COLO829 (cell line): ENCODE measurements at regions not wholly inside any gene's neighbourhood (a gene's known extent, or its start where the extent isn't known, plus 50 kb on each side); places are given as distances from the start of the nearest gene placed in this dataset.
"Not testable (repeated sequence)": the region's sequence is repeated elsewhere in the genome, so short reads cannot be mapped to it uniquely, and the experiment has no call there.

ENCODE experiments used
- DNase-seq: peaks from one replicate; pipeline ENCODE4 v3.0.0; 2012; ENCODE audit warnings: low spot score

DNA sequence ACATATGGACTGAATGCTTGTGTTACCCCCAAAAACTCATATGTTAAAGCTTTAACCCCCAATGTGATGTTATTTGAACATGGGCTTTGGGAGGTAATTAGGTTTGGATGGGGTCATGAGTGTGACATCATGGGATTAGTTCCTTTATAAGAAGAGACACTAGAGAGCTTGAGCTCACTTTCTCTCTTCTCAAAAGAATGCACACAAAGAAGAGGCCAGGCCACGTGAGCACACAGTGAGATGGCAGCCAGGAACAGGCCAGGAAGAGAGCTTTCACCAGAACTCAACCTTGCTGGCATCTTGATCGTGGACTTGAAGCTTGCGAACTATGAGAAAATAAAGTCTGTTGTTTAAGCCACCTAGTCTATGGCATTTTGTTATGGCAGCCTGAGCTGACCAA is 360.6 kb downstream of the NR2F1-AS1 start:
- DNase-seq, result no peak

DNA sequence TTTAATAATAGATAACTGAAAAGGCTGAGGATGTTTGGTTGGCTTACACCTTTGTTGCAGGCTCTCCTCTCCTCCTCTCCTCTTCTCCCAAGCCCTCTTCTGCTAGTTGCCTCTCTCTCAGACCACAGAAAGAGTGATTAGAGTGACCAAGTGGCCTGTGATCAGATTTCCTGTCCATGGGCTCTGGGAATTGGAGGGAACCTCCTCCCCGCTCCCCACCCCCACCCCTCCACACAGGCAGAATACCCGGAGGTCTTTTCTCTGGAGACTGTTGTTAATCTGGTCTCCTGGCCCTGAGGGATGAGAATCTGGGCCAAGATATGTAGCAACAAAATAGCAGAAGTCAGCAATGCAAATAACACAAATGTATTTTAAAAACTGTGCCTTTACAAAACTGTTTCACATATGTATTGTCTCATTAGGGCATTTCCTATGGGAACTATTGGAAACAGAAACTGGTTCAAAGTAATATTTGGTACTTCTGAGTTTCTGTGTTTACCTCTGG is 361.3 kb downstream of the NR2F1-AS1 start:
- DNase-seq, result no peak

DNA sequence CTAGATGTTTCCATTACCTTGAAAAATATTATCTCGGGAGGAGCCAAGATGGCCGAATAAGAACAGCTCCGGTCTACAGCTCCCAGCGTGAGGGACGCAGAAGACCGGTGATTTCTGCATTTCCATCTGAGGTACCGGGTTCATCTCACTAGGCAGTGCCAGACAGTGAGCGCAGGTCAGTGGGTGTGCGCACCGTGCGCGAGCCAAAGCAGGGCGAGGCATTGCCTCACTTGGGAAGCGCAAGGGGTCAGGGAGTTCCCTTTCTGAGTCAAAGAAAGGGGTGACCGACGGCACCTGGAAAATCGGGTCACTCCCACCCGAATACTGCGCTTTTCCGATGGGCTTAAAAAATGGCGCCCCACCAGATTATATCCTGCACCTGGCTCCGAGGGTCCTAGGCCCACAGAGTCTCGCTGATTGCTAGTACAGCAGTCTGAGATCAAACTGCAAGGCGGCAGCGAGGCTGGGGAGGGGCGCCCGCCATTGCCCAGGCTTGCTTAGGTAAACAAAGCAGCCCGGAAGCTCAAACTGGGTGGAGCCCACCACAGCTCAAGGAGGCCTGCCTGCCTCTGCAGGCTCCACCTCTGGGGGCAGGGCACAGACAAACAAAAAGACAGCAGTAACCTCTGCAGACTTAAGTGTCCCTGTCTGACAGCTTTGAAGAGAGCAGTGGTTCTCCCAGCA is 367.8 kb downstream of the NR2F1-AS1 start:
- not testable (repeated sequence) for DNase-seq

GRCh38 chr5:93209476-93209875 is 371.5 kb downstream of the NR2F1-AS1 start:
- no peak for DNase-seq

DNA sequence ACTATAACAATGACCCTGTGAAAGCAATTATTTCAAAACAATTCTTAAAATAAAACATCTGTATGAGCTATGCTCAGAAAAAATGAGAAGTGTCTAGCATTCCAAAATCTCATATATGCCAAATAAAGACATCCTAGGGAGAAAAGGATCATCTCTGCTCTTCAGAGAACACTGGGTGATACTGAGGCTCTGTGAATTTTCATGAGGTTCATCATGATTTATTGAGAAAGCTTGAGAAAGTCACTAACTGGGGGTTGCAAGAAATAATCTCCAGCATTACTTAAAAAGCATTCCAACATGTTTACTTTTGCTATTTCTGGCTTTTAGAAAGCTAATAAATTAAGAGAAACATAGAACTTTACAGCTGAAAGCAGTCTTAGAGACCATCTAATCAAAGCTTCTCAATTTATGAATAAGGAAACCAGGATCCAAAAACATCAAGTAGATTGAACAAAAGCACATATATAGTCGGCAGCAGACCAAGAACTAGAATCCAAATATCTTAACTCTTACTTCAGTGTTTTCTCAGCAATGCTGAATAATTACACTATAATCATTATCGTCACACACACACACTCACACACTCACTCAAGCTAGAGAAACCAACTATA is 372.8 kb downstream of the NR2F1-AS1 start:
- no peak for DNase-seq

- no peak for DNase-seq
Measured at GRCh38 chr5:93206203-93206602, 374.8 kb downstream of the NR2F1-AS1 start.

- no peak for DNase-seq
Measured at GRCh38 chr5:93201061-93201460, 380.0 kb downstream of the NR2F1-AS1 start.

DNA sequence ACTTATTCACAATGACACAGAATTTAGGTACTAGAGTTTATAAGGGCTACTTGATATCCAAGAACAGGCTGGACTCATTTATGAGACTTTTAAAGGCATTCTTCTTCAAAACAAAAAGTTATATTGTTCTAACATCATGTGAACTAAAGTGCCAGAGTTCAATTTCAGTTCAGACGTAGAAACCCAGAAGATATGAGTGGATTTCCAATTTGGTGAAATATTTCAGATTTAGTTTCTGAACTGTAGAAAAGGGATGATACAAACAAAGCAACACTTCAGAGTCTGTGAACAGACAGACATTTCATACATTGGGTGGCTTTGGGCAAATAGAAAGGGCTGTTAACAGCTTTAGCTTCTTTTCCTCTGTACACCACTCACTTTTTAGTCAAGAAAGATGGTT is 384.0 kb downstream of the NR2F1-AS1 start:
- DNase-seq, result no peak

GRCh38 chr5:93193431-93194347 is 387.3 kb downstream of the NR2F1-AS1 start:
- no peak for DNase-seq

DNA sequence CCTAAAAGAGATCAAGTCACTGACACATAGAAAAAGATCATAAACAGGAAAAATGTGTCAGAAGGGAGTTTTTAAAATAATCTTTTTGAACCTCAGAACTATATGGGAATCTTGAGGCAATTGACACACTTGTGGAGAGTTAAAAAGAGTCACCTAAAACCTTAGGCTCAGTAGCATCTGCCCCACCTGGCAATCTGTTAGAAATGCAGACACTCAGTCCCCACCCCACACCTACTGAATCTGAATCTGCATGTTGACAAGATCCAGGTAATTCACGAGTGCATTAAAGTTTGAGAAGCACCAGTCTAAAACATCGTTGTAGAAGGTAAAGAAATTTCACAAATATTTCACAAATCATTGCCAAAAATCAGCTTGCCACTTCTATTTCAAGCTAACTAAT is 388.3 kb downstream of the NR2F1-AS1 start:
- no peak for DNase-seq

- DNase-seq, result peak; percentile 45
Measured at GRCh38 chr5:93192087-93192486, 388.9 kb downstream of the NR2F1-AS1 start.

DNA sequence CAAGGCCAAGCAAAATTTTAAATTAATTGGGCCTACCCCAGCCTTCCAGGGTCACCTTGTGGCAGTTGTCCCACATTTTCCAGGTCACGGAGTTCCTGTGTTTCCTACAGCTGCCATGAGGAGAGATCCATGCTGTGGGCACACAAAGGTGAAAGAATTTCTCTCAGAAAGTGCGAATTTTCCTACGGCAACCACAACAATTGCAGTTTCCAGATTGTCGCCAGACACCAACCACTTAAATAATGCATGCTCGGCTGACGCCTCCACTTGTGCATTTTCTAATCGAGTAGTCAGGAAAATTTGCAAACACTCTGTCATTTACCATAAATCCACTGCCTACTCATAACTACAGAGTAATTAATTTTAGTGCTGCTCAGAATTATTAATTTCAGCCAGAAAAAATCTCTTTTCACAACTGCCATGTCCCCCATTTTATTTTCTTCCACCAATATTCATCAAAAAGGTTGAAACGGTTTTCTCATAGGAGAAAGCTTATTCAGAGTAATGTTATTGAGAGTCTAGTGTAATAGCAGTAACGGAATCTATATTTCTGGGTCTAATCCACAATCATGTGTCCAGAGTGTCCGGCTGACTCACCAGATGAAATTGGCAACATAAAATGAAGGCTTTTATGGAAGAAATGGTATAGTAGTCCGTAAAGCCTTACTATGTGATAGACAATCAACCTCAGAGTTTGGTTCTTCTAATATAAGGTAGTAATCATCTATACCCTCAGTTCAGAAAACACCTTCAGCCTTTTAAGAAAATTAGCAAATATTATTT is 389.8 kb downstream of the NR2F1-AS1 start:
- DNase-seq, result no peak

- DNase-seq, result peak; percentile 28
Measured at GRCh38 chr5:93189707-93190120, 391.3 kb downstream of the NR2F1-AS1 start.

DNA sequence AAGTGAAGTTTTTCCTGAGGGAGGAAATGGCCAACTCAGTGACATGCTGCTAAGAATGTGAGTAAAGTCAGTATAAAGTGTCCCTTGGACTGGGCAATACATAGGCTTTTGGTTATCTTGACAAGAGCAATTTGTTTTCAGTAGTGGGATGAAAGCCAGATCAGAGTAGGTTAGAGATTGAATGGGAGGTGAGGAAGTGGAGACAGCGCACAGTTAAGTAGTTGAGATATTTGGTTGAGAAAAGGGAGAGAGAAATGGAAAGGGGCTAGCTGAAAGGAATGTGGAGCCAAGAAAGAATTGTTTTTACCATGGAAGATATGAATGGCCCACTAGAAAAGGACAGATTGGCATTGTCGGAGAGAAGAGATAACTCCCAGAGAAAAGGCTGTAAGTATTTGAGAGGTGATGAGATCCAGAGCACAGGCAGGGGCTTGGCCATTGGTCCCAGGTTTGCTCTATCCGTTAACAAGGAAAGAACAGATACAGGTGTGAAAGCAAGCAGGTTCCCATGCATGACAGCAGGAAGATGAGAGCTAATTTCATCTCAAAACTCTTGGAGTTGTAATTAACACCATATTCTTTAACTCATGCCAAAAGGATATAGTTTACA is 392.0 kb downstream of the NR2F1-AS1 start:
- DNase-seq, result no peak

DNA sequence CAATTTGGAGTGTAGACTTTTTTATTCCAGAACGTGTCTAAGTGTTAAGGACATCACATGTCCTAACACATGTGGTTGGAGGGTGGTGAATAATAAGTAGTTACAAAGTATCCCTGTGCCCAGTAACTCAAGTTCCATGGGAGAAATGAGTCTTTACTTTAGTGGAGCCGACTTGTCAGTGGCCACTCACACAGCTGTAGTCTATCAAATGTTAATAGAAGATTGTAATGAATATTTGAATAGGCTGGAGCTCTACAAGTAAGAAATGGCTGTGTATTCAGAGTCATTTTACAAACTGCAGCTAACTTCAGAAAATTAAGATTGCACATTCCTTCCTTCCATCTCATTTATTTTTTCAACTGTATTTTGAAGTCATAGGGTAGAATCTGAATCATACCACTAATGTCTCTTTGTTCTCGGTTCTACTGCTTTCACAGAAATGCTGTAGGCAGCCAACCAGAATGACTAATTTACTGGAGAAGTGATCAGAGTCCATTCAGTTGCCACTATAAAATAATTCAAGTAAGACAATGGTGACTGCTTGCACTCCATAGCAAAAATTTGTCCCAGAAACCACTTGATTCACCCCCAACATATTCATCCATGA is 394.8 kb downstream of the NR2F1-AS1 start:
- DNase-seq, result no peak

- no peak for DNase-seq
Measured at GRCh38 chr5:93184041-93184440, 397.0 kb downstream of the NR2F1-AS1 start.

GRCh38 chr5:93179466-93179865 is 401.6 kb downstream of the NR2F1-AS1 start:
- no peak for DNase-seq

- no peak for DNase-seq
Measured at GRCh38 chr5:93174930-93175329, 406.1 kb downstream of the NR2F1-AS1 start.

- no peak for DNase-seq
Measured at GRCh38 chr5:93165559-93165958, 415.5 kb downstream of the NR2F1-AS1 start.

DNA sequence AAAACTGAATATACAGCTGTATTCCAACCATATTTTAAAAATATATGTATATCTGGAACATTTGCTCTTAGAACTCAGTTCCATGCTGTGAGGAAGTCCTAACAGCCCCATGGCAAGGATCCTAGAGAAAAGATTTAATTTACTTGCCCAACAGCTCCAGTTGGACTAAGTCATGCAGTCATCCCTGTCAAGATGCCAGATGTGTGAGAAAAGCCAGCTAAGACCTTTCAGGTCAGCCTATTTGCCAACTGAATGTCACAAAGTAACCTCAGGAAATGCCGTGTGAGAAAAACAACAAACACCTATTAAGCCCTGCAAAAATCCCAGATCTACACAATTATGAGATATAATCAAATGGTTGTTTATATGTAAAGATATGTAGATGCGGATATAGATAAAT is 416.3 kb downstream of the NR2F1-AS1 start:
- DNase-seq, result no peak
